ENCODE measurements at regions not wholly inside any gene's neighbourhood (a gene's known extent, or its start where the extent isn't known, plus 50 kb on each side); places are given as distances from the start of the nearest gene placed in this dataset.
"Not testable (repeated sequence)": the region's sequence is repeated elsewhere in the genome, so short reads cannot be mapped to it uniquely, and the experiment has no call there.

DNA sequence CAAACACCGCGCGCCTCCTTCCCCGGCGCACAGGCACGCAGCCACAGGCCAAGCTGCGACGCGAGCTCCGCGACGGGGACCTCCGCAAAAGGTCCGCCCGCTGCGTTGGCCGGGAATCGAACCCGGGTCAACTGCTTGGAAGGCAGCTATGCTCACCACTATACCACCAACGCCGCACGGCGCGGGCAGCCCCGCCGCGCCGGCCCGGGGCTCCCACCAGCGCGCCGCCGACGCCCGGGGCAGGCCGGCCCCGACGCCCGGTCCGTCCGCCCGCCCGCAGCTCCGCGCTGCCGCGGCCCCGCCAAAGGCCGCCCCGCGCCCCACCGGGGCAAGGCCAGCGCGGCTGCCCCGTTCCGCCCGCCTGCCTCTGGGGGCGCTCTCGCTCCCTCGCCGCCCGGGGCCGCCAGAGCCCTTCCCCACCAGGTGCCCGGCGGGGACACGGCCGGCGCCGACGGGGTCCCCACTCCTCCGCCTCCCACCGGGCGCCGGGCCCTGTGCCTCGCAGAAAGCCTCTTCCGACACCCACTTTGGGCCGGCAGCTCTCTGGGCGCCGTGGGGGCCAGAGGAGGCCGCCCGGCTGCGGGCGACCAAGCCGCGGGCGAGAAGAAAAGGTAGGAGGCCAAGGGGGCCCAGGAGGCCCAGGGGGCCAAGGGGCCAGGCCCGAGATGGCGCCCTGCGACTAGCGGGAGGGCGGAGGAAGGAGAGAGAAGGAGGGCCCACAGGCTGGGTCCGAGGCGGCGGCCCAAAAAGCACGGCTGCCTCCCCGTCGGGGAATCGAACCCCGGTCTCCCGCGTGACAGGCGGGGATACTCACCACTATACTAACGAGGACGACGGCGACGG is 50.2 kb upstream of the FCGR2A start:
- not testable (repeated sequence) for DNase-seq (ENCODE audit: low read depth)

DNA sequence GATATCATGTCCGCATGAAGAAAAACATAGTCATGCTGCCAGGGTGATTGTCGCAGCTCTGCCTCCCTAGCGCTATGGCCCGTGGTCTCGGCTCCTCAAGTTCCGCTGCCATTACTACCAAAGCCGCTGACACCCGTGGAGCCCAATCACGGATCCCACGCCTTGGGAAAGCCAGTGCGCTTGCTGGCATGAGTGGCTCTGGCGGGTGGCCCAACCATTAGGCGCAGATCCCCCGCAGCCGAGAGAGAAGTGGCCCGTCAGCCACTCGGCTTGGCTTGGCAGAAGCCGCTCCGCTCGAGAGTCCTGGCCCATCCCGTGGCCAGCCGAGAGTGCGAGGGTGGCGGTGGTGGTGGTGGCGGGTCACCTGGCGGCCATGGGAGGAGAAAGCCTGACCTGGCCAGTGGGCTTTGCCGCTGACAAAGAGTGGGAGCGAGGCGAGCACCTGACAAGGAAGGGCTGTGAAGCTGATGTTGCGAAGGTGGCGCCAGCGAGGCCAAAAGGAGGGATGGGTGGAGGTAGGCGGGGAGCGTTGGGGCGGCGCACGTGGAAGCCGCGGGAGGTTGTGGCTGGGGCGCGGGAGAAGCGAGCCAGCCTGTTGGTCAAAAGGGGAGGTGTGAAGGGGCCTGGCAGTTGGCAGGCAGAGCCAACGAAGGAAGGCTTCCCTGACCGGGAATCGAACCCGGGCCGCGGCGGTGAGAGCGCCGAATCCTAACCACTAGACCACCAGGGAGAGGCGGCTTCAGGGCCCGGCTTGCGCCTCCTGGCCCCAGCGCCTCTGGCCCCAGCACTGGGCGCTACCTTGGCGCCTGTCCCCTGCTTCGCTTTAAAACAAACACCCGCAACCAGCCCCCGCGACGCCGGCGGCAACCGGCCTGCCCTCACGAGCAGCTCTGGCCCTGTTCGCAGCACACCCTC is 51.0 kb upstream of the FCGR2A start:
- DNase-seq (ENCODE audit: low read depth): not testable (repeated sequence)

DNA sequence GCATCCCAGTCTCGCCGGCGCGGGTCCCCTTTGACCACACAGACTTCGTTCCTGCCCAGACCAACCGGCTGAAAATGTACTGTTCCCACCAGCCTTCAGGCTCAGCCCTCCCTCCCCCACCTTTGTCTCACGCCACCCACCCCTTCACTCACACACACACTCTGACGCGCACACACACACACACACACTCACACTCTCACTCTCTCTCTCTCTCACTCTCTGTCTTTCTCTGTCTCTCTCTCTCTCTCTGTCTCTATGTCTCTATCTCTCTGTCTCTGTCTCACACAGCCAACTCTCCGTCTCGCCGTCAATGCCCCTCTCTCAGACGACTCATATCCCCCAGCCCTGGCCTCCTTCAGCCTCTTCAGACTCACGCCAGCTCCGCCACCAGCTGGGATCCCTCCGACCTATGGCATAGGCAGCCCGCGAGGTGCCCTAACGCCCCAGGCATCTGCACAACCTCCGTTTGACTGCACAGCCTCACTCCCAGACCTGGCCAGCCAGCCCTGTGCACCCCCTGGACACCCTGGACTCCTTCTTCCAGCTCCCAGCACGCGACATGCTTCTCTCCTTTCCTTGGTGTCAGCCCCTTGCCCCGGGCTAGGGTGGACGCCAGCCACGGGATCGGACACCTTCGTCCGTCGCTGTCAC is 53.4 kb upstream of the FCGR2A start:
- DNase-seq (ENCODE audit: low read depth): not testable (repeated sequence)

DNA sequence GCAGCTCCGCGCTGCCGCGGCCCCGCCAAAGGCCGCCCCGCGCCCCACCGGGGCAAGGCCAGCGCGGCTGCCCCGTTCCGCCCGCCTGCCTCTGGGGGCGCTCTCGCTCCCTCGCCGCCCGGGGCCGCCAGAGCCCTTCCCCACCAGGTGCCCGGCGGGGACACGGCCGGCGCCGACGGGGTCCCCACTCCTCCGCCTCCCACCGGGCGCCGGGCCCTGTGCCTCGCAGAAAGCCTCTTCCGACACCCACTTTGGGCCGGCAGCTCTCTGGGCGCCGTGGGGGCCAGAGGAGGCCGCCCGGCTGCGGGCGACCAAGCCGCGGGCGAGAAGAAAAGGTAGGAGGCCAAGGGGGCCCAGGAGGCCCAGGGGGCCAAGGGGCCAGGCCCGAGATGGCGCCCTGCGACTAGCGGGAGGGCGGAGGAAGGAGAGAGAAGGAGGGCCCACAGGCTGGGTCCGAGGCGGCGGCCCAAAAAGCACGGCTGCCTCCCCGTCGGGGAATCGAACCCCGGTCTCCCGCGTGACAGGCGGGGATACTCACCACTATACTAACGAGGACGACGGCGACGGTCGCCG is 57.4 kb upstream of the FCGR2A start:
- not testable (repeated sequence) for DNase-seq (ENCODE audit: low read depth)

DNA sequence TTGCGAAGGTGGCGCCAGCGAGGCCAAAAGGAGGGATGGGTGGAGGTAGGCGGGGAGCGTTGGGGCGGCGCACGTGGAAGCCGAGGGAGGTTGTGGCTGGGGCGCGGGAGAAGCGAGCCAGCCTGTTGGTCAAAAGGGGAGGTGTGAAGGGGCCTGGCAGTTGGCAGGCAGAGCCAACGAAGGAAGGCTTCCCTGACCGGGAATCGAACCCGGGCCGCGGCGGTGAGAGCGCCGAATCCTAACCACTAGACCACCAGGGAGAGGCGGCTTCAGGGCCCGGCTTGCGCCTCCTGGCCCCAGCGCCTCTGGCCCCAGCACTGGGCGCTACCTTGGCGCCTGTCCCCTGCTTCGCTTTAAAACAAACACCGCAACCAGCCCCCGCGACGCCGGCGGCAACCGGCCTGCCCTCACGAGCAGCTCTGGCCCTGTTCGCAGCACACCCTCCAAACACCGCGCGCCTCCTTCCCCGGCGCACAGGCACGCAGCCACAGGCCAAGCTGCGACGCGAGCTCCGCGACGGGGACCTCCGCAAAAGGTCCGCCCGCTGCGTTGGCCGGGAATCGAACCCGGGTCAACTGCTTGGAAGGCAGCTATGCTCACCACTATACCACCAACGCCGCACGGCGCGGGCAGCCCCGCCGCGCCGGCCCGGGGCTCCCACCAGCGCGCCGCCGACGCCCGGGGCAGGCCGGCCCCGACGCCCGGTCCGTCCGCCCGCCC is 58.1 kb upstream of the FCGR2A start:
- not testable (repeated sequence) for DNase-seq (ENCODE audit: low read depth)

DNA sequence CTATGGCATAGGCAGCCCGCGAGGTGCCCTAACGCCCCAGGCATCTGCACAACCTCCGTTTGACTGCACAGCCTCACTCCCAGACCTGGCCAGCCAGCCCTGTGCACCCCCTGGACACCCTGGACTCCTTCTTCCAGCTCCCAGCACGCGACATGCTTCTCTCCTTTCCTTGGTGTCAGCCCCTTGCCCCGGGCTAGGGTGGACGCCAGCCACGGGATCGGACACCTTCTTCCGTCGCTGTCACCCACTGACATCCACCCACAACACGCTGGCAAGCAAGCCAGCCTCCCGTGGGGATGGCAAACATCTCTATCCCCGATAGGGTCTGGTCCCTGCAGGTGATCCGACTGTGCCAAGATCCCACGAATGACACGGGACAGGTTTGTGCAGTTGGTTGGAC is 60.5 kb upstream of the FCGR2A start:
- DNase-seq (ENCODE audit: low read depth): not testable (repeated sequence)

DNA sequence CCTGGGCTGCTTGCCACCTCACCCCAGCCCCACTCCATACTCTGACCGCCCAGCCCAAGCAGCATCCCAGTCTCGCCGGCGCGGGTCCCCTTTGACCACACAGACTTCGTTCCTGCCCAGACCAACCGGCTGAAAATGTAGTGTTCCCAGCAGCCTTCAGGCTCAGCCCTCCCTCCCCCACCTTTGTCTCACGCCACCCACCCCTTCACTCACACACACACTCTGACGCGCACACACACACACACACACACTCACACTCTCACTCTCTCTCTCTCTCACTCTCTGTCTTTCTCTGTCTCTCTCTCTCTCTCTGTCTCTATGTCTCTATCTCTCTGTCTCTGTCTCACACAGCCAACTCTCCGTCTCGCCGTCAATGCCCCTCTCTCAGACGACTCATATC is 61.0 kb upstream of the FCGR2A start:
- not testable (repeated sequence) for DNase-seq (ENCODE audit: low read depth)

DNA sequence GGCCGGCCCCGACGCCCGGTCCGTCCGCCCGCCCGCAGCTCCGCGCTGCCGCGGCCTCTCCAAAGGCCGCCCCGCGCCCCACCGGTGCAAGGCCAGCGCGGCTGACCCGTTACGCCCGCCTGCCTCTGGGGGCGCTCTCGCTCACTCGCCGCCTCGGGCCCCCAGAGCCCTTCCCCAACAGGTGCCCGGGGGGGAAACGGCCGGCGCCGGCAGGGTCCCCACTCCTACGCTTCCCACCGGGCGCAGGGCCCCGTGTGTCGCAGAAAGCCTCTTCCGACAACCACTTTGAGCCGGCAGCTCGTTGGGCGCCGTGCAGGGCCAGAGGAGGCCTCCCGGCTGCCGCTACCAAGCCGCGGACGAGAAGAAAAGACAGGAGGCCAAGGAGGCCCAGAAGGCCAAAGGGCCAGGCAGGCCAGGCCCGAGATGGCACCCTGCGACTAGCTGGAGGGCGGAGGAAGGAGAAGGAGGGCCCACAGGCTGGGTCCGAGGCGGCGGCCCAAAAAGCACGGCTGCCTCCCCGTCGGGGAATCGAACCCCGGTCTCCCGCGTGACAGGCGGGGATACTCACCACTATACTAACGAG is 64.9 kb upstream of the FCGR2A start:
- peak; percentile 20 for DNase-seq (ENCODE audit: low read depth)

DNA sequence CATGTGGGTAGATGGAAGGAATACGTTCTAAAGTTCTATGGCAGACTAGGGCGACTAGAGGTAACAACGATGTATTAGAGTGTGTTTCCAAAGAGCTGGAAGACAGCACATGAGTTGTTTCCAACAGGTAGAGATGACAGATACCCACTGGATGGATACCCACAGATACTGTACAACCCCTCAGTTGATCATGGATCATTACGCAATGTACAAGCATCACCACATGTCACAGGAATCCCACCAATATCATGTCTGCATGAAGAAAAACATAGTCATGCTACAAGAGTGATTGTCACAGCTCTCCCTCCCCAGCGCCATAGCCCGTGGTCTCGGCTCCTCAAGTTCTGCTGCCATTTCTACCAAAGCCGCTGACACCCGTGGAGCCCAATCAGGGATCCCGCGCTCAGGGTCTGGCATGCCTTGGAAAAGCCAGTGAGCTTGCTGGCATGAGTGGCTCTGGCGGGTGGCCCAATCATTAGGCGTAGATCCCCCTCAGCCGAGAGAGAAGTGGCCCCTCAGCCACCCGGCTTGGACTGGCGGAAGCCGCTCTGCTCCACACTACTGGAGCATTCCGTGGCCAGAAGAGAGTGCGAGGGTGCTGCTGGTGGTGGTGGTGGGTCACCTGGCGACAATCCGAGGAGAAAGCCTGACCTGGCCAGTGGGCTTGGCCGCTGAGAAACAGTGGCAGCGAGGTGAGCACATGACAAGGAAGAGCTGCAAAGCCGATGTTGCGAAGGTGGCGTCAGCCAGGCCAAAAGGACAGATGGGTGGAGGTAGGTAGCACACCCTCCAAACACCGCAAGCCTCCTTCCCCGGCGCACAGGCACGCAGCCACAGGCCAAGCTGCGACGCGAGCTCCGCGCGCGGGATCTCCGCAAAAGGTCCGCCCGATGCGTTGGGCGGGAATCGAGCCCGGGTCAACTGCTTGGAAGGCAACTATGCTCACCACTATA is 65.7 kb upstream of the FCGR2A start:
- no peak for DNase-seq (ENCODE audit: low read depth)

DNA sequence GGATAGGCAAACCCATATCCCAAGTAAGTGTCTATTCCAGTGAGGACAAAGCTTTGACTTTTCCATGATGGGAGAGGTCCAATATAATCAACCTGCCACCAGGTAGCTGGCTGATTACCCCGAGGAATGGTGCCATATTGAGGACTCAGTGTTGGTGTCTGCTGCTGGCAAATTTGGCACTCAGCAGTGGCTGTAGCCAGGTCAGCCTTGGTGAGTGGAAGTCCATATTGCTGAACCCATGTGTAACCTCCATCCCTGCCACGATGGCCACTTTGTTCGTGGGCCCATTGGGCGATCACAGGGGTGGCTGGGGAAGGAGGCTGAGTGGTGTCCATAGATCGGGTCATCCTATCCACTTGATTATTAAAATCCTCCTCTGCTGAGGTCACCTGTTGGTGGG is 65.5 kb upstream of the CFAP126 start:
- not testable (repeated sequence) for DNase-seq (ENCODE audit: low read depth)

DNA sequence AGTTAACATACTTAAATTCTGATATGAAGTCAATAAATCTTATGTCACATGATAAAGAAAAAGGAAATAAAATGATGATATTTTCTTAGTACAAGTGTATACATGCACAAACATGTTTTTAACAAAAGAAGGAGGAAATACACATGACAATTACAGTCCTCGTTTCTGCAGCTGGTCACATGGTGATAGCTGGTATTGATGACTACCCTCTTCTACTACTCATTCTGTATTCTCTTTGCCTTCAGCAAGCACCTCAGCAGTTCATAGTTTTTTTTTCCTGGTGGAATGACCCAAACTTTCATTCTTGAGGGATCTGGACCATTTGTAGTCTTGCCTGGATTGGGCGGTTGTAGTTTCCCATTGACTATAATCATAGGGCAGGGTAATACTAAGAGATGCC is 64.4 kb upstream of the CFAP126 start:
- no peak for DNase-seq (ENCODE audit: low read depth)

DNA sequence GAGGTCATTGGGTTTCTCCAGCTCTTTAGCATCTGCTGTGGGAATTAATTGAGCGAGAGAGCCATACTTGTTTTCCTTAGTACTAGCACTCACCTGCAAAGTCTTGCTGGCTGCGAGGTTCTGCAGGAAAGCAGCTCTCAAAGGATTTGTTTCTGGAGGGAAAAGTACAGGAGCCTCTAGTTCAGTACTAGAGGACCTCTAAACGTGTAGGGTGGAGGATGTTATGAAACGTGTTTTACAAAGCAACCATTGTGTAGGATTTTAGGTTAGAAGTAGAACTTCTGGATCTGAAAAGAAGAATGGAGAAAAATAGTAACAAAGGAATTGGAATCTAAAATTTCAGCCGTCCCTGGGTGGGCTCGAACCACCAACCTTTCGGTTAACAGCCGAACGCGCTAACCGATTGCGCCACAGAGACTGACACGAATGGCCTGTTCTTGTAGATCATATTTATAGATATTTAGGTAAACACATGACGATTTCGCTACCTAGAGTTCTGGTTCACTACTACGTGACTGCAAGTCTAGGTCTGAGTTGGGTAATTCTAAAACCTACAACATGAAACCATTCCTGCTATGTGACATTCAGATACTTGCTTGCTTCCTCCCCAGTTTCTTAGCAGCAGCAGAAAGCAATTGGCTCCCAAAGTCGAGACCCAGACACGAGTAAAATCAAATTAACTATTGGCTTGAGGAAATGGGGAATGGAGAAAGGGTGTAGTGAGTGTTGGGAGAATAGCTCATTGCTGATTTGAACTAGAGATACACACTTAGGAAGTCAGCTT is 60.2 kb upstream of the CFAP126 start:
- DNase-seq (ENCODE audit: low read depth): no peak

DNA sequence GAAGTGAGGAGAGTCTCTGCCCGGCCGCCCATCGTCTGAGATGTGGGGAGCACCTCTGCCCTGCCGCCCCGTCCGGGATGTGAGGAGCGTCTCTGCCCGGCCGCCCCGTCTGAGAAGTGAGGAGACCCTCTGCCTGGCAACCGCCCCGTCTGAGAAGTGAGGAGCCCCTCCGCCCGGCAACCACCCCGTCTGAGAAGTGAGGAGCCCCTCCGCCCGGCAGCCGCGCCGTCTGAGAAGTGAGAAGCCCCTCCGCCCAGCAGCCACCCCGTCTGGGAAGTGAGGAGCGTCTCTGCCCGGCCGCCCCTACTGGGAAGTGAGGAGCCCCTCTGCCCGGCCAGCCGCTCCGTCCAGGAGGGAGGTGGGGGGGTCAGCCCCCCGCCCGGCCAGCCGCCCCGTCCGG is 55.2 kb upstream of the CFAP126 start:
- not testable (repeated sequence) for DNase-seq (ENCODE audit: low read depth)

DNA sequence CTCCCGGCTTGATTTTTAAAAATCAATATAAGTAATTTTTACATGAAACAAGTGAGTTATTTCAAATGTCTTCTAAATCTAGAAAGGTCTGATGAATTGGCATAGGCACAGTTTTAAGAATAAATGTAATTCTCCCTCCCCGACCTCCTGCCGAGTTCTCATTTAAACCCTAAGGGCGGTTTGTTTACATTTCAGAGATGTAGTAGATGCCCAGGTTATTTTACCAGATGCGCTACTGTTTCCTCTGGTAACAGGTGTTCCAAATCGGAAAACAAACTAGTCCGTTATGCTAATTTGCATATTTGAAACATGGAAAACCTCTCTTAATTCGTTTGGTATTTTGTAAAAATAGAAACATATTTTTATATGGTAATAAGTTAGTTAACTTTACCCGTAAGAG is 53.8 kb upstream of the CFAP126 start:
- no peak for DNase-seq (ENCODE audit: low read depth)

DNA sequence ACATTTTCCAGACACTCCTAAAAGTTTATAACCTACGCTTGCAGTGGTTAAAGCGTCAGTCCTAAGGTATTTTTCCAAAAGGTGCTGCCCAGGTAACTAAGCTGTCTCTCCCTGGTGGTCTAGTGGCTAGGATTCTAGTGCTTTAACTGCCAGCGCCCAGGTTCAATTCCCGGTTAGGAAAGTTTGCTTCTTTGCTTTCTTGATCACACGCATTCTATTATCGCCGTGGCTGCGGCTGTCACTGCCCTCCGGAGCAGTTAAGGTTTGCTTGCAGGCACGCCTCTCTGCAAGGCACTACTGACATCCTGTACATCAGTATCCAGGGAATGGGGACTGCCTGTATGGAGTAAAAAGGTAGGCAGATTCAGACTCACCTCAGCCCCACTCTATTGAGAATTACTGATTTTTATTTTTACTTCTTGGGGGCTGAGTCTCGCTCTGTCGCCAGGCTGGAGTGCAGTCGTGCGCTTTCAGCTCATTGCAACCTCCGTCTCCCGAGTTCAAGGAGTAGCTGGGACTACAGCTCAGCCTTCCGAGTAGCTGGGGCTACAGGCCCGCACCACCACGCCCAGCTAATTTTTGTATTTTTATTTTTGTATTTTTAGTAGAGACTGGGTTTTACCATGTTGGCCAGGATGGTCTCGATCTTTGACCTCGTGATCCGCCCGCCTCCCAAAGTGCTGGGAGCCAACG is 53.2 kb upstream of the CFAP126 start:
- no peak for DNase-seq (ENCODE audit: low read depth)

DNA sequence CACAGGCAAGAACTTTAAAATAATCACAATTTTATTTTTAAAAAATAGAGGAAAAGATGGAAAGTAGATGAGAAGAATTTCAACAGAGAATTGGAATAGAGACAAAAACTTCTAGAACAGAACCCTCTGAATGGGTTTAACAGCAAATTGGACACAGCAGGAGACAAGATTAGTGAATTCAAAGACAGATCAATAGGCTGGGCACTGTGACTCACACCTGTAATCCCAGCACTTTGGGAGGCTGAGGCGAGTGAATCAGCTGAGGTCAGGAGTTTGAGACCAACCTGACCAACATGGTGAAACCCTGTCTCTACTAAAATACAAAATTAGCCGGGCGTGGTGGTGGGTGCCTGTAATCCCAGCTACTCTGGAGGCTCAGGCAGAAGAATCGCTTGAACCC is 49.9 kb upstream of the CFAP126 start:
- DNase-seq (ENCODE audit: low read depth): not testable (repeated sequence)
